M059J (cell line): ENCODE measurements at regions not wholly inside any gene's neighbourhood (a gene's known extent, or its start where the extent isn't known, plus 50 kb on each side); places are given as distances from the start of the nearest gene placed in this dataset.
A peak's percentile ranks its signal among the peaks of the same experiment; 100 is the strongest.
"Not testable (repeated sequence)": the region's sequence is repeated elsewhere in the genome, so short reads cannot be mapped to it uniquely, and the experiment has no call there.

Experiments
- DNase-seq: peaks from one replicate; pipeline ENCODE4 v3.0.0-alpha.2; 2012; ENCODE audit warnings: low read depth

DNA sequence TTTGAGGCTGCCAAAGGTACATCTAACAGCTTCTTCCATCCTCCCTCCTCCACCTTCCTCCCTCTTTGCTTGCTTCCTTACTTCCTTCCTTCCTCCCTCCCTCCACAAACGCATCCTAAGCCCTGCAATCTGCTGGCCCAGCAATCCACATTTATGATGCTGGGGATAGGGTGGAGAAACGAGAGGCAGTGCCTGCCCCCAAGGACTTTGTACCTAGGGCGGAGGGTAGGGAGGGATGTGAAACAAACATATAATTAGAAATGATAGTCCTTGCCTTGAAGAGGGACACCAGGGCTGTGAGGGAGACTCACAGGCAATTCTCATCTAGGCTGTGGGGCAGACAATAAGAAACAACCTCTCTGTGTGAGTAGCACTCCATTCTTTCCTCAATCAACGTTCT, 188.3 kb downstream of the ANKRD30B start:
- no peak for DNase-seq

DNA sequence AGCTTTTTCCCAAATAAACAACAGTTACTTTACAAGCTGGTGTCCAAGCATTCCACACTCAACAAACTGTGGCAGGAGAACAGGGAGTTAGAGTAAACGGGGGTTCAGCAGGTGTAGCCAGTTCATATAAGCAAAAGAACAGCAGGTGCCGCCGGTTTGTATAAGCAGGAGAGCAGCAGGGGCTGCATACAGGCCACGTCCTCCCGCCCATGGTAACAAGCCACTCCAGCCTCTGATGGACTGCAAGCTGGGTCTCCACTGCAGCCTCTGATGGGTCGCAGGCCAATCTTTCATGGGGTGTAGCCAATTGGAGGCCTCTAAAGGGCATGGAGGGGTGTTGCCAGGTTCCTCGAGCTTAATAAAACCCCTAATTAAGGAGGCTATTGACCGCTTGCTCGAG, 189.3 kb downstream of the ANKRD30B start:
- DNase-seq = no peak

DNA sequence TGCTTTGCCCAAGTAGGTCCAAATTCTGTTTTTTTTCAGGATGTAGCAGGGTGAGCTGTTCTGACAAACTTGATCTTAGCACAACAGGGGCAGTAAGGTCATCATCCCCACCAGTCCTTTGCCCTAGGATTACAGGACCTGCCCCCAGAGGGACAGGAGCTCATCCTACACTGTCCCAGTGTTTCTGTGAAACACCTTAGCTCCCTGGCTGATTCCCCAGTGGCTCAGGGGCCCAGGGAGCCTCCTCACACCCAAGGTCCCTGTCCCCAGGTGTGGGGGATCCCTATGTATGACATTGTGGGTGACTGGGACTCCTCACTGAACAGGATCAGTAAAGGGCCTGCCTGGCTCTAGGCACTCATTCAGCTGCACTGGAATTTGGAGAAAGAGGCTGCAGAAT, 191.2 kb downstream of the ANKRD30B start:
- DNase-seq = no peak

DNA sequence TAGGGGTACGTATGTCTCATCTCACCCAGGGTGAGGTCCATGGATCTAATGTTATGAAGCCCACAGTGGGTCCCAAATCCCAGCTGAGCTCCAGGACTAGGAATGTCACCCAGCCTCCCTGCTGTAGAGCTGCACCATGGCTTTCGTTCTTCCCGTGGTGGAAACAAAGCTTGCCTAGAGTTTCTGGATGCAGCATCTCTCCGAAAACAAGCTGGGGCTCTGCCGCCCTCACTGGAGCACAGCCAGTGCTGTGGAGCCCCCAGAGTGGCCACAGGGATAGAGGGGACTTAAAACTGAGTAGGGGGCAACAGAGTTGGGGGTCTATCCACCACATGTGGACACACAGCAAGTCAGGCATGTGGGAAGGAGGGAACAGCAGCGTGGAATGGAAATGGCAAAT, 192.1 kb downstream of the ANKRD30B start:
- DNase-seq = not testable (repeated sequence)

DNA sequence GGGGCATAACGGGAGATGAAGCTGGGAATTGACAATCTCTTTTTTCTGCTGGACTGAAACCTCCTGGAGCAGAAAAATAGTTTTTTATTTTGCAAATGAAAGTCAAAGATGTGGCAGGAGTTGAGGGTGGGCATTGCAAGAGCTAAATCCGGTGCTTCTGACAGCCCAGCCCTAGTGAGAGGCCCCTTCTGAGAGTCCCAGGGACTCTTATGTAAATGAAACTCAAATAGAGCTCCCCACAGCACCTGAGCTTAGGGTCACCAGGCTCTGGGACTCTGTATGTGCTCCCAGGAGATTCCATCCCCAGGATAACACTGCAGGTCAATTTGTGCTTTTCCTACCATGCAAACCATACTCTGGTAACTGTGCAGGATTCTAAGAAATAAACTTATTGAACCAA, 192.8 kb downstream of the ANKRD30B start:
- DNase-seq = no peak

DNA sequence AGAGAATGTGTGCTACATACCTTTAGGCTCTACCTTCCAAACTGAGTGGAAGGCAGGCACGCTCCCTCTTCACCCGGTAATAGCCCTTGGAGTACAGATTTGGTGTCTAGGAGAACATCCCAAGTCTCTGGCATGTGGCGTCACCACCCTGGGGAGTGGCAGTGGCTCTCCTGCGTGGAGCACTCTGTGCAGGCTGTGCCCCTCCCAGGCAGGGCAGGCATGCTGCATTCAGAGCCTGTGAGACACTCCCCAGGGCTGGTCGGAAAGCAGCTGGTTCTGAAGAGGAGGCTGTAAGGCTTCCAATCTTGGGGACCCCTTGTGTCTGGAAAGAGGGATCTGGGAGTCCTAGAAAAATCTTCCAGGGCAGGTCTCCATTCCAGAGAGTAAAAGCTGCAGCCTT, 193.3 kb downstream of the ANKRD30B start:
- no peak for DNase-seq

DNA sequence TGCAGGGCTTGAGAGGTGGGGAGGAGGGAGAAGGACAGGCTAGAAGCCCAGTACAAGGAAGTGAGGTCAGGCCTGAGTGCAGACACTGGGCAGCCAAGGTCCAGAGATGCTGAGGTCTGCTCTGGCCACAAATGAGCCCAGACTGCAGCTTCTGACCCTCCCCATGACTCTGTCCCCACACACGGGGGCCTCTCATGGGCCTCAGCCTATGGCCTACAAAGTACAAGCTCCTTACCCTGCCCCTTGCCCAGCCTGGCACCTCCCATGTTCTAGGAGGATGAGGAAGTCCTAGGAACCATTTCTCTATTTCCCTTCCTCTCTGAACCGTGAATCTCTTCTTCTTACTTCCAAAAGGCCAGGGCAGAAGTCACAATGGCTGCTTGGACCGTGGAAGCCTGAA, 193.8 kb downstream of the ANKRD30B start:
- DNase-seq = no peak

DNA sequence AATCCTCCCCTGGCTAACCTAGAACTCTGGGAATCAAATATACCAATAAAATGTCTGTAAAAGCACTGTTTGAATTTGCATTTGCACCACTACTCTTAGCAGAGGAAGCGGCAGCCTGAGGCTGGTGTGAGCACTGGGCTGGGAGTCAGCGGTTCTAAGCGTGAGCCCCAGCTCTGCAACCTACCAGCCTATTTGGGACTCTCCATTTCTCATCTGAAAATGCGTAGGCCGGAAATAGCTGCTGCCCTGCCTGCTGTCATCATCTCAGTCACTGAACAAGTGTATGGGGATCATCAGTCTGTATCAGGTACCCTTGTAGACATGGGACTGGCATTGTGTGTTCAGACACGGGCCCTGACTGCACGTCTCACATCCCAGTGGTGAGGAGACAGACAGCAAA, 194.3 kb downstream of the ANKRD30B start:
- DNase-seq = no peak

DNA sequence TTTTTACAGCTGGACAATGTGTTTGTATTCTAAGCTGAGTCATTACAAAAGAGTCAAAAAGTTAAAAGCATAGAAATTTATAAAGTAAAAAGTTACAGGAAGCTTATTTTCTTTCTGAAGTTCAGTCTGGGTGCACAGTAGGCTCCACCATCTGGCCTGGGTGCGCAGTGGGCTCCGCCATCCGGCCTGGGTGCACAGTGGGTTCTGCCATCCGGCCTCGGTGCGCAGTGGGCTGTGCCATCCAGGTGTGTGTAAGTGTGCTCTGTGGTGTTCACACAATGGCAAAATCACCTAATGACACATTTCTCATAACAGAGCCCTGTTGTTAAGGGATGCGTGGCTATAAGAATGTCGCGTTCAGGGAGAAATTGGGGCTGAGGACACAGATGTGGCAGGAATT, 195.5 kb downstream of the ANKRD30B start:
- DNase-seq = no peak

DNA sequence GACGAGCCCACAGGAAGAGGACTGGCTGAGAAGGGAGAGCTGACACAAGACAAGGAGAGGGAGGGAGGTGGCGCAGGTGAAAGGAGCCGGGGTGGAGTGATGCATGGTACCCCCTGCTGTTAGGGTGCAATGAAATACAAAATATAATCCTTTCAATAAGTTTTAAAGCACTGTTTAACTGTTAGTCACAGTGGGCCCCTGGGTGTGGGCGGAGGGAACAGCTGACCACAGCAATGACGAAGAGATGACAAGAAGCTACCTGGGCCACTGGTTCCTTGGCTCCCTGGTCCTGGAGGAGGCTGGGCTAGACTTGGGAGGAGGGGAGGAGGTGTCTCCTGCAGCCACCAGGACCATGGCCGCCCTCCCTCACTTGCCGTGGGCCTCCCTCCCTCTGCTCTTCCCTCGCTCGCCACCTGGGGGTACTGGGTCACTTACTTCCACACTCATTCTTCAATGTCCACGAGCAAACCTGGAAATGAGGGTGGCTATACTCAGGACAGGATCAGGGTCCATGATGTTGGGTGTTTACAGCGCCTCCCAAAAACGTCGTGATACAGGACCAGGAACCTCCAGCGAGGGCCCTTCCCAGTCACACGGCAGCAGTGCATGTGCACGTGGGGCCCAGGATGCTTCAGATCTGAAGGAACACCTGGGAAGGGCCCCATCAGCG, 196.1 kb downstream of the ANKRD30B start:
- no peak for DNase-seq

DNA sequence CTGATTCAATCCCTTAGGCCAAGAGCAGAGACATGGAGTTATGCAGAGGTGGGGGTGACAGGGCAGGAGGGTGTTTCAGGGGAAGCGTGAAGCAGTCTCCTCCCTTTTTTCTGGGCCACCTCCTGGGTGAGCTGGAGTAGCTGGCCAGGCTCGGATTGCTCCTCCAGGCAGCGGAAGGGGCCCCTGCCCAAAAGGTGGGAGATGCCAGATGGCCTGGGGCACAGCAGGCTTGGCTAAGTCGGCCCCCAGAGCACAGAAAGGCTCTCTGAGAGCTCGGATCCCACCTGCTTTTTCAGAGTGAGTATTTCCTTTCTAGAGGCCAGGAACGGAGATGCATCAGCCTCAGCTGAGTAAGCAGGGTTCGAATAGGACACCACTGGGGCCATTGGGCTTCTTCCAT, 196.9 kb downstream of the ANKRD30B start:
- no peak for DNase-seq

DNA sequence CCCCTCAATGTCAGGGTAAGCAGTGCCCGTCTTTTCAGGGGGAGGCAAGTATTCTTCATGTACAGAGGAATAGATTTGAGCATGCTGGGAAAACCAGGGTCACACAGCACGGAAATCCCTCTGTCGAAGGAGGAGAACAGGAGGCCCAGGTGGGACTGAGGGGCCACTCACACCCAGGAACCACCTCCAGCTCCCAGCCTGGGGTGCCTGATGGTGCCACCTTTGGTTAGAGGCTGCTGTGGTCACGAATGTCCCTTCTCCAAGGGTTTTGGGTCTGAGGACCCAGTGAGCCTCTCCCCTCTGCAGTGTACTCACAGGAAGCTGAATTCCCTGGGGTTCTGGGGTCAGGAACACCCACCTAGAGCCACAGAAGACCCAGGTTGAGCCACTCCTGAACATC, 197.3 kb downstream of the ANKRD30B start:
- no peak for DNase-seq

DNA sequence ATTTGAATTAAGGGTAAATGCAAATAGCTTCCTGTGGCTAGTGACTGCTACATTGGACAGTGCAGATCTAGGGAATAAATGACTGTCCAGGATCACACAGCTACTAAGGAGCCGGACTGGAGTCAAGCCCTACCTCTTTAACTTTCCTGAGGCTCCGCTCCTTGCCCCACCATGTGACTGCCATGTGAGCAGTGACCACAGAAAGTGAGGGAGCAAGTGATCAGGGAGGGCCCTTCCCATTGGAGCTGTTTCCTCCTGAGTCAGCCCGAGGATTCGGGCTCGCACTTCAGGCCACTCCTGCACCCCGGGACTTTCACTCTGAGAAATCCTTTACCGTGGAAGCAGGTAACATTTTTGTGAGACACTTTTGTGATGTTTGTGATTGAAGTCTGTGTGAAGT, 198.0 kb downstream of the ANKRD30B start:
- peak; percentile 61 for DNase-seq

DNA sequence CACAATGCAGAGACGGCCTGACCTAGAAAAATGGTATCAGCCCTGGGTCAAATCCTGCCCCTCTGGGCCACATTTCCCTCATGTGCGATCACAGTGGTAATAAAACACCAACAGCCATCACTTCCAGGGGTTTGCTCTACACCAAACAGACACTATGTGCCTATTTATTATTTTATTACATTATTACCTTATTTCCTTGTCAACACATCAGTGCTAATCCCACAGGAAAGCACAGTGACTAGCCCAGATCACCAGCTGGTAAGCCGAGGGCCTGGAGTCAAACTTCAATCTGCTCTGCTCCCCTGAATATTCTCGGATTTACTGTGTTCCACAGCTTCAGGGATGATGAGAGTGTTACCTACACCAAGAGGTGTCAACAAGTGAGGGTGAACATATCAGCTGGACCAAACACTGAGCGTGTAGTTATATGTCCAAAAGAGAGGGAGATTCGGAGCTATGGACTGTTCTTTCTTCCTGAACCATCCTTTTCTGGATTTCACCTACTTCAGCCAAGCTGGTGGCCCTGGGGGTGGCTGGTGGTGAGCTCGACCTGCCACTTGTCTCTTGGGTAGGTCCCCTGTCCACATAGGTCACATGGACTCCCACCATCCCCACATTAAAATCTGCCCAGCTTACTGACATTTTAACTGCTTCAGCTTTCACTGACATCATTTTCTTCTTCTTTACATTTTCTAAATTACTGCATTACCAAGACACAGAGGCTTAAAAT, 198.9 kb downstream of the ANKRD30B start:
- not testable (repeated sequence) for DNase-seq

DNA sequence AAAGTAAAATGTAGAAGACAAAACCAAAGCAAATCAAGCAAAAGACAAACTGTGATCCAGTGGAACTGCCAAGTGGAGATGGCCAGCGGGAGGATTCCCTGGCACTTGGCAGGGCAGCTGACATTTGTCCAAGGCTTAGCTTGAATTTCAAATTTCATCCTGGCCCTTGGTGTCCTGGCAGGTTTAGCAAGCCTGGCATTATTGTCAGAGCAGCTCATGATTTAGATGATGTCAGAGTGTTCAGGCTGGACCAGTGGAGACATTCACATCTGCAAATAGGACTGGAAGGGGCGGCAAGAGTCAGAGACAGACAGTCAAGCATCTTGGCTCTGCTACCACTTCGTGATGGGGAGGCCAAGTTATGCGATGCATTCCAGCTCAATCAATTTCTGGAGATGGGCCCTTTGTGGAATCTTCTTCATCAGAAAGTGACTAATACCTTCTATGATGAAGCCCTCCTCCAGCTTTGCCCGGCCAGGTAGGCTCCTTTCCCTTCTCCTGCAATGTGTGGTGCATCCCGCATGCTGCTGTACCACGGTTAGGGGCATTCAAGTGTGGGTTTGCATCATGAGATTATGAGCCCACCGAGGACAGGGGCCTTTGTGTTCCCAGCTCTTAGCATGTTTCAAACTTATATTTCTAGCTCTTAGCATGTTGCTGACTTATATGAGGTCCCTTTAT, 199.7 kb downstream of the ANKRD30B start:
- no peak for DNase-seq

DNA sequence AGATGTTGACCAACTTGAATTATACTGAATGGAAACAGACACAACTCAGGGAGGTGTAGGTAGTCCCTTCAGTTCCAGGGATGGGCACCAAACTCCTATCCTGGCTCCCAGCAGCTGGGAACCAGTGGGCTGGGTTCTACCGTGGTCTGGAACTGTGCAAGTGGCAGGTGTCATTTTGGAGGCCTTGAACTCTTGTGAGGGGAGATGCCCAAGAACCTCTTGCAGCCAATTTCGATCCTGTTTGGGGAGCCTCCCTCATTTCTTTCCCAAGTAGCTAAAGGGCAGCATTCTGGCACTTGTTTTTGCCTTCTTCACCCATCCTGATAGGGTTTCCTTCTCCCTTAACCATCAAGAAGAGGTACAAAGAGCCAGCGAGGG, 200.2 kb downstream of the ANKRD30B start:
- DNase-seq = no peak

DNA sequence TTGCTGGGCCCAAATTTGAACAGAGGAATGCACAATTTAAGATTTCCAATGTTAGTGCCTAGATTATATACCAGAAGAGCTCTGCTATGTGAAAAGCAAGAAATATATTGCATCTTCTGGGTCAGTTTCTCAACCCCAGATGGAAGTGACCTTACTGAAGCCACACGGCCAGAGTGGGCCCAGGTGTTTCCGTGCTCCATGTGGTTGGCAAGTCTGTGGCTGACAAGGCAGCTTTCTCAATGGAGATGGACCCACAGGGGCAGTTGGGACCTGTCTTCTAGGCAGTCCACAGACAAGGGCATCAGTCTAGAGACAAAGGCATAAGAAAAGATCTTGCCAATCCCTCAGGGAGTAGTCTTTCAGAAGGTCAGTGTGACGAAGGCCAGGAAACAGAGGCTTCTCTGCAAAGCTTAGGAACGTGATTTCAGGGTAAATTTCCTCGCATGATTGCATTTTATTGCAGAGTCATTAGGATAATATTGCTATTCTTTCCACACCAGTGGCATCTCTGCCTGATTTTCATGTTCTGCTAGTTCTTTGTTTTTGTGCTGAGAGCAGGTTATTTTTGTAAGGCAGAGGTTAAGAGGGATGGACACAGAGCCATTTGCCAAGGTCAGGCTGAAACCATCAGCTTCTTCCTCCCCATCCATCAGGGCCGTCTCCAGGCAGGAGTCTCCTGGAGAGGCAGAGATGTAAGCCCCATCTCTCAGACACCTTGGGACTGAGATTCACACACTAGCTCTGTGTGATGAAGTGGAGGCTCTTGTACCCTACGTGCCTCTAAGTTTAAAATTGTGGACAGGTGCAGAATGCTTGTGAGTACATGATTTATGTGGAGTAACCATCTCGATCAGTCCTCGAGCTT, 202.1 kb downstream of the ANKRD30B start:
- DNase-seq = peak; percentile 79

DNA sequence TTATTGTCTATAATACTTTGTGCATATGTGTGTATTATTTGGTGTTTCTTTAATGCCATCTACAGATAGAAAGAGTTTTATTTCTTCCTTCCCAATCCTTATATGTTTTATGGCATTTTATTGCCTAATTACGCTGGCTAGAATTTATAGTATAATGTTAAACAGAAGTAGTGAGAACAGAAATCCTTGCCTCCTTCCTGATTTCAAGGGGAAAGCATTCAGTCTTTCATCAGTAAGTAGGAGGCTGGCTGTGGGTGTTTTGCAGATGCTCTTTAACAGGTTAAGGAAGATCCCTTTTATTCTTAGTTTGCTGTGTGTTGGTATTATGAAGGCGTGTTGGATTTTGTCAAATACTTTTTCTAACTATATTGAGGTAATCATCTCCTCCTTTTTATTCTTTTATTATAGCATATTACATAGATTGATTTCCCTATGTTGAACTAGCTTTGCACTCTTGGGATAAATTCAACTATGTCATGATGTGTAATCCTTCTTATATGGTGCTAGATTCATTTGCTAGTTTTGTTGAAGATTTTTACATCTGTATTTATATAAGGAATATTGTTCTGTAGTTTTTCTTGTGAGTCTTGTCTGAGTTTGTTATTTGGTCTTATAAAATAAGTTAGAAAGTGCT, 204.6 kb downstream of the ANKRD30B start:
- DNase-seq = not testable (repeated sequence)

DNA sequence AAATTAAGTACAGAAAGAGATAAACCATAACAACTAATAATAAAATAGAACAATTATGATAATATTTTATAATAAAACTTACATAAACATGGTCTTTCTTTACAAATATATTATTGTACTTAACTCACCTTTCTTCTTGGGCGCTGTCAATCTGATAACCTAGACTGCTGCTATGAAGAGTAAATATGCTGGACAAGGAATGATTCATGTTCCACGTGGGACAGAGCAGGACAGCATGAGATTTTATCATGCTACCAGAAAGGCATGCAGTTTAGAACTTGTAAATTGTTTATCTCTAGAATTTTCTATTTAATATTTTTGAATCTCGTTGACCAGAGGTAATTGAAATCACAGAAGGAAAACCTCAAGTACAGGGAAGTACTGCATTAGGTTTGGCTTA, 210.7 kb downstream of the ANKRD30B start:
- DNase-seq = no peak

DNA sequence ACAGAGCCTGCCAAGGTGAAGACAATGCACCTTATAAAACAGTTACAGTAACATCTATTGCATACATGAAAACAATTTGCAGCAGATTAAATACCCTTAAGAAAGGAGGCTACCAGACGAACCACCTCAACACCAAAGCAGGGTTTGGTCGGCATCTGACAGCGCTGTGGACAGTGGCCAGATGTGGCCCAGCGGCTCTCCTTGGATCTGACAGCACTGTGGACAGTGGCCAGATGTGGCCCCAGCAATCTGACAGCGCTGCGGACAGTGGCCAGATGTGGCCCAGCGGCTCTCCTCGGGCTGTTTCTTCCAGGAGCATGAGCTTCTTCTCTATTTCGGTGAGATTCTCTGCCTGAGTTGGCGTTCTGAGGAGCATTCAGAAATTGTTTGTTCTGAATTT, 211.6 kb downstream of the ANKRD30B start:
- no peak for DNase-seq

DNA sequence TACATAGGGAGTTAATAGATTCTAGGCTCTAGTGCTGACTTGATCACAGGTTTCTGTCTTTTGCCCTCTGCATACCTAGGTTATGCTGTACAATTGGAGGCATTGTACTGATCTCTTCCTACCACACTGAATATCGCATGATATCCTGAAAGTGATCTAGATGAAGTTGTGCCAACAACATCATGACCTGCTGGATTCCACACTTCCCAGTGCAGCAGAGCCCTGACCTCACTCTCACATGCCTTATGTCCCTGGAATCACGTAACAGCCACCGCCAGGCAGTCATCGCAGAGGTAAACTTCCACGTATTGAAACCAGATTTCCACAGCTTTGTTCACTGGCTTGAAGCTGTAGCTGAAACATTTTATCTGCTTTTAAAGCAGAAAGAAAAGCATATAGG, 214.0 kb downstream of the ANKRD30B start:
- DNase-seq = peak; percentile 9

DNA sequence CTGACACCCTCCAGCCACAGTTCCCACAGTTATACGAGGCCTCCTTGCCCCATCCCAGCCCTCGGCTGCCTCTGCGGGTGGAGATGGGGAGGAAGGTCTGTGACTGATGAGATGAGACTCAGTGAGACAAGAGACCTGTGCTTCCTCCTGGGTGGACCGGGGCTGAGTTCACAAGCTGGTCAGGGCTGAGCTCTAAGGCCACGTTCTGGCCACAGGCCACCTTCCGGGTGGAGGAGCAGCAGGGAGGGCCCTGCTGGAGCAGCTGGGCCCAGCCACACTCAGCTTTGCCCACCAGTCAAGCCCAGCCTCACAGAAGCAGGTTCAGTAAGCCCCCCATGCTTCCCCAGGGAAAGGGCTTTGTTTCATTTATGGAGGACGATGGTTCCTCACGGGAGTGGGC, 214.7 kb downstream of the ANKRD30B start:
- DNase-seq = no peak
